Forelimb muscle (tissue), 1 donor: ENCODE measurements at regions not wholly inside any gene's neighbourhood (a gene's known extent, or its start where the extent isn't known, plus 50 kb on each side); places are given as distances from the start of the nearest gene placed in this dataset.
"Not testable (repeated sequence)": the region's sequence is repeated elsewhere in the genome, so short reads cannot be mapped to it uniquely, and the experiment has no call there.

Experiments used
- DNase-seq: peaks from one replicate; pipeline ENCODE4 v3.0.0-alpha.2; 2013; ENCODE audit warnings: low read depth

- DNase-seq = no peak
Measured at GRCh38 chr2:14023558-14023957, 609.0 kb upstream of the LRATD1 start.

- DNase-seq = no peak
Measured at GRCh38 chr2:14039134-14039533, 593.4 kb upstream of the LRATD1 start.

GRCh38 chr2:14047491-14047890 lies 585.0 kb upstream of the LRATD1 start:
- DNase-seq = no peak

GRCh38 chr2:14051401-14051800 lies 581.1 kb upstream of the LRATD1 start:
- no peak for DNase-seq

GRCh38 chr2:14053105-14053504 lies 579.4 kb upstream of the LRATD1 start:
- no peak for DNase-seq

- DNase-seq = no peak
Measured at GRCh38 chr2:14064346-14064745, 568.2 kb upstream of the LRATD1 start.

GRCh38 chr2:14072338-14072737 lies 560.2 kb upstream of the LRATD1 start:
- no peak for DNase-seq

- DNase-seq = no peak
Measured at GRCh38 chr2:14074691-14075090, 557.8 kb upstream of the LRATD1 start.

- no peak for DNase-seq
Measured at GRCh38 chr2:14079576-14079975, 552.9 kb upstream of the LRATD1 start.

- DNase-seq = no peak
Measured at GRCh38 chr2:14081521-14081920, 551.0 kb upstream of the LRATD1 start.

- DNase-seq = no peak
Measured at GRCh38 chr2:14082640-14083039, 549.9 kb upstream of the LRATD1 start.

GRCh38 chr2:14094592-14094991 lies 537.9 kb upstream of the LRATD1 start:
- DNase-seq = no peak

- DNase-seq = not testable (repeated sequence)
Measured at GRCh38 chr2:14099101-14099500, 533.4 kb upstream of the LRATD1 start.

- no peak for DNase-seq
Measured at GRCh38 chr2:14114275-14114674, 518.2 kb upstream of the LRATD1 start.

- no peak for DNase-seq
Measured at GRCh38 chr2:14120376-14120775, 512.1 kb upstream of the LRATD1 start.

- no peak for DNase-seq
Measured at GRCh38 chr2:14123436-14124103, 508.9 kb upstream of the LRATD1 start.

- DNase-seq = peak; percentile 20
Measured at GRCh38 chr2:14125624-14126293, 506.8 kb upstream of the LRATD1 start.

- DNase-seq = no peak
Measured at GRCh38 chr2:14126846-14127245, 505.7 kb upstream of the LRATD1 start.

- DNase-seq = no peak
Measured at GRCh38 chr2:14127765-14128164, 504.8 kb upstream of the LRATD1 start.

GRCh38 chr2:14132386-14132785 lies 500.1 kb upstream of the LRATD1 start:
- no peak for DNase-seq

GRCh38 chr2:14134771-14135170 lies 497.7 kb upstream of the LRATD1 start:
- no peak for DNase-seq

- no peak for DNase-seq
Measured at GRCh38 chr2:14136030-14136429, 496.5 kb upstream of the LRATD1 start.

- DNase-seq = no peak
Measured at GRCh38 chr2:14137643-14138042, 494.9 kb upstream of the LRATD1 start.
